ENCODE measurements at regions not wholly inside any gene's neighbourhood (a gene's known extent, or its start where the extent isn't known, plus 50 kb on each side); places are given as distances from the start of the nearest gene placed in this dataset.

GRCh38 chr6:1025821-1026220, 286.1 kb upstream of the FOXQ1 start:
- Histone ChIP-seq H3F3A (ENCODE audit: low read depth) (no peaks in the 10 kb centered on the region), H2AFZ (replicated peaks) (no peak overlapping the region), H3K9ac (no peak overlapping the region), H3K4me3 (no peak overlapping the region), H3K27me3 (peaks cover 7% of the 10 kb centered on the region), H3K27ac (no peak overlapping the region), H3K9me3 (ENCODE audit: low read depth) (no peaks in the 10 kb centered on the region), H4K20me1 (ENCODE audit: low read depth) (no peaks in the 10 kb centered on the region), H3K4me1 (no peaks in the 10 kb centered on the region), H3K4me2 (no peak overlapping the region), H3K79me2 (ENCODE audit: low read depth) (no peaks in the 10 kb centered on the region), H3K36me3 (no peaks in the 10 kb centered on the region)
- TF ChIP-seq EZH2 (IDR thresholded peaks at IDR 0.05), result no peak
- H3K9me3 Mint-ChIP-seq, result peaks cover 39% of the 10 kb centered on the region
- H3K4me3 Mint-ChIP-seq, result no peak overlapping the region
- H3K27ac Mint-ChIP-seq, result no peak overlapping the region
- H3K27me3 Mint-ChIP-seq (ENCODE audit: insufficient read depth, low read depth), result peaks cover 6% of the 10 kb centered on the region
- H3K4me1 Mint-ChIP-seq, result peaks cover 39% of the 10 kb centered on the region
- no peaks in the 10 kb centered on the region for H3K36me3 Mint-ChIP-seq
- DNase-seq (ENCODE audit: low spot score), result no peak

DNA sequence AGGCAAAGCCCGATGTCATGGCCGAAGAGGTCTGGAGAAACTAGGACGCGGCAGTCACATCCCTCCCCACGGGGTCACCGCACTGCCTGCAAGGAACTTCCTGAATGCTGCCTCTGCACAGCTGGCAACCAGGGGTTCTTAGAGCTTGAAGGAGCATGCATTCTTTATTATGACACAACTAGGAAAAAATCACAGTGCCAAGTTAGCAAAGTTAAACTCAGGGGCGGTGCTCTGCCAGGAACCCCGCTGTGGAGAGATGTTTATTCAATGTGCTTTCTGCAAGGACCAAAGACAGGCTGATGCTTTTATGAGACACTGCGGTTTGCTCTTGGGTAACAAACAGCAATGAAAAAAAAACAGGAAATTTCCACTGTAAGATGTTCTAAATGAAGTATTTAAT, 287.3 kb upstream of the FOXQ1 start:
- peaks cover 38% of the 10 kb centered on the region for H3K9me3 Mint-ChIP-seq

GRCh38 chr6:1024161-1024560, 287.7 kb upstream of the FOXQ1 start:
- H2AFZ ChIP-seq (replicated peaks), result no peak overlapping the region
- no peak overlapping the region for H3K4me3 Mint-ChIP-seq
- peaks cover 6% of the 10 kb centered on the region for H3K27me3 Mint-ChIP-seq (ENCODE audit: insufficient read depth, low read depth)
- H3K4me3 ChIP-seq, result no peak overlapping the region
- no peak overlapping the region for H3K27ac Mint-ChIP-seq
- no peaks in the 10 kb centered on the region for H3K4me1 ChIP-seq
- no peak overlapping the region for H3K9ac ChIP-seq
- DNase-seq (ENCODE audit: low spot score), result no peak
- no peaks in the 10 kb centered on the region for H3K36me3 ChIP-seq
- TF ChIP-seq EZH2 (IDR thresholded peaks at IDR 0.05) (no peak), EZH2phosphoT487 (IDR thresholded peaks at IDR 0.05) (no peak)
- TF ChIP-seq, protein P1, sequence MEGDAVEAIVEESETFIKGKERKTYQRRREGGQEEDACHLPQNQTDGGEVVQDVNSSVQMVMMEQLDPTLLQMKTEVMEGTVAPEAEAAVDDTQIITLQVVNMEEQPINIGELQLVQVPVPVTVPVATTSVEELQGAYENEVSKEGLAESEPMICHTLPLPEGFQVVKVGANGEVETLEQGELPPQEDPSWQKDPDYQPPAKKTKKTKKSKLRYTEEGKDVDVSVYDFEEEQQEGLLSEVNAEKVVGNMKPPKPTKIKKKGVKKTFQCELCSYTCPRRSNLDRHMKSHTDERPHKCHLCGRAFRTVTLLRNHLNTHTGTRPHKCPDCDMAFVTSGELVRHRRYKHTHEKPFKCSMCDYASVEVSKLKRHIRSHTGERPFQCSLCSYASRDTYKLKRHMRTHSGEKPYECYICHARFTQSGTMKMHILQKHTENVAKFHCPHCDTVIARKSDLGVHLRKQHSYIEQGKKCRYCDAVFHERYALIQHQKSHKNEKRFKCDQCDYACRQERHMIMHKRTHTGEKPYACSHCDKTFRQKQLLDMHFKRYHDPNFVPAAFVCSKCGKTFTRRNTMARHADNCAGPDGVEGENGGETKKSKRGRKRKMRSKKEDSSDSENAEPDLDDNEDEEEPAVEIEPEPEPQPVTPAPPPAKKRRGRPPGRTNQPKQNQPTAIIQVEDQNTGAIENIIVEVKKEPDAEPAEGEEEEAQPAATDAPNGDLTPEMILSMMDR (IDR thresholded peaks at IDR 0.05), result no peak
- H4K20me1 ChIP-seq (ENCODE audit: low read depth), result no peaks in the 10 kb centered on the region
- no peak overlapping the region for H3K27ac ChIP-seq
- peaks cover 38% of the 10 kb centered on the region for H3K9me3 Mint-ChIP-seq
- peaks cover 35% of the 10 kb centered on the region for H3K4me1 Mint-ChIP-seq
- H3F3A ChIP-seq (ENCODE audit: low read depth), result no peaks in the 10 kb centered on the region
- no peaks in the 10 kb centered on the region for H3K9me3 ChIP-seq (ENCODE audit: low read depth)
- no peak overlapping the region for H3K4me2 ChIP-seq
- no peaks in the 10 kb centered on the region for H3K36me3 Mint-ChIP-seq
- H3K27me3 ChIP-seq, result peaks cover 7% of the 10 kb centered on the region
- no peaks in the 10 kb centered on the region for H3K79me2 ChIP-seq (ENCODE audit: low read depth)

More for the DNA sequence above, 287.3 kb upstream of the FOXQ1 start:
- Histone ChIP-seq H3K9me3 (ENCODE audit: low read depth) (no peaks in the 10 kb centered on the region), H2AFZ (replicated peaks) (no peak overlapping the region), H3K27me3 (peaks cover 7% of the 10 kb centered on the region), H4K20me1 (ENCODE audit: low read depth) (no peaks in the 10 kb centered on the region), H3F3A (ENCODE audit: low read depth) (no peaks in the 10 kb centered on the region), H3K4me2 (no peak overlapping the region), H3K4me3 (no peak overlapping the region), H3K9ac (no peak overlapping the region), H3K4me1 (no peaks in the 10 kb centered on the region), H3K79me2 (ENCODE audit: low read depth) (no peaks in the 10 kb centered on the region), H3K27ac (no peak overlapping the region), H3K36me3 (no peaks in the 10 kb centered on the region)
- peaks cover 6% of the 10 kb centered on the region for H3K27me3 Mint-ChIP-seq (ENCODE audit: insufficient read depth, low read depth)
- H3K36me3 Mint-ChIP-seq, result no peaks in the 10 kb centered on the region
- no peak overlapping the region for H3K27ac Mint-ChIP-seq
- no peak overlapping the region for H3K4me3 Mint-ChIP-seq
- peaks cover 39% of the 10 kb centered on the region for H3K4me1 Mint-ChIP-seq
- no peak for DNase-seq (ENCODE audit: low spot score)
- TF ChIP-seq, protein P1 (IDR thresholded peaks at IDR 0.05), result no peak

GRCh38 chr6:1023229-1023628, 288.7 kb upstream of the FOXQ1 start:
- Mint-ChIP-seq H3K4me3 (no peak overlapping the region), H3K4me1 (peaks cover 25% of the 10 kb centered on the region), H3K36me3 (no peaks in the 10 kb centered on the region), H3K9me3 (peaks cover 31% of the 10 kb centered on the region), H3K27ac (no peak overlapping the region), H3K27me3 (ENCODE audit: insufficient read depth, low read depth) (peaks cover 6% of the 10 kb centered on the region)
- TF ChIP-seq EZH2phosphoT487 (IDR thresholded peaks at IDR 0.05), result no peak
- H3K4me3 ChIP-seq, result no peak overlapping the region
- no peaks in the 10 kb centered on the region for H3K4me1 ChIP-seq
- no peak for DNase-seq (ENCODE audit: low spot score)
- H3K9me3 ChIP-seq (ENCODE audit: low read depth), result no peaks in the 10 kb centered on the region
- no peaks in the 10 kb centered on the region for H3F3A ChIP-seq (ENCODE audit: low read depth)
- peaks cover 7% of the 10 kb centered on the region for H3K27me3 ChIP-seq
- no peak overlapping the region for H3K4me2 ChIP-seq
- H3K9ac ChIP-seq, result no peak overlapping the region
- no peaks in the 10 kb centered on the region for H3K36me3 ChIP-seq
- H2AFZ ChIP-seq (replicated peaks), result no peak overlapping the region
- H3K27ac ChIP-seq, result no peak overlapping the region
- no peaks in the 10 kb centered on the region for H3K79me2 ChIP-seq (ENCODE audit: low read depth)
- no peaks in the 10 kb centered on the region for H4K20me1 ChIP-seq (ENCODE audit: low read depth)
